GM21390 (cell line): ENCODE measurements at regions not wholly inside any gene's neighbourhood (a gene's known extent, or its start where the extent isn't known, plus 50 kb on each side); places are given as distances from the start of the nearest gene placed in this dataset.
"Not testable (repeated sequence)": the region's sequence is repeated elsewhere in the genome, so short reads cannot be mapped to it uniquely, and the experiment has no call there.

Source experiments
- ATAC-seq: cut with Tn5 transposase; IDR thresholded peaks from one replicate; pipeline ENCODE4 v1.9.1; 2021; ENCODE audit not compliant: unreplicated experiment

DNA sequence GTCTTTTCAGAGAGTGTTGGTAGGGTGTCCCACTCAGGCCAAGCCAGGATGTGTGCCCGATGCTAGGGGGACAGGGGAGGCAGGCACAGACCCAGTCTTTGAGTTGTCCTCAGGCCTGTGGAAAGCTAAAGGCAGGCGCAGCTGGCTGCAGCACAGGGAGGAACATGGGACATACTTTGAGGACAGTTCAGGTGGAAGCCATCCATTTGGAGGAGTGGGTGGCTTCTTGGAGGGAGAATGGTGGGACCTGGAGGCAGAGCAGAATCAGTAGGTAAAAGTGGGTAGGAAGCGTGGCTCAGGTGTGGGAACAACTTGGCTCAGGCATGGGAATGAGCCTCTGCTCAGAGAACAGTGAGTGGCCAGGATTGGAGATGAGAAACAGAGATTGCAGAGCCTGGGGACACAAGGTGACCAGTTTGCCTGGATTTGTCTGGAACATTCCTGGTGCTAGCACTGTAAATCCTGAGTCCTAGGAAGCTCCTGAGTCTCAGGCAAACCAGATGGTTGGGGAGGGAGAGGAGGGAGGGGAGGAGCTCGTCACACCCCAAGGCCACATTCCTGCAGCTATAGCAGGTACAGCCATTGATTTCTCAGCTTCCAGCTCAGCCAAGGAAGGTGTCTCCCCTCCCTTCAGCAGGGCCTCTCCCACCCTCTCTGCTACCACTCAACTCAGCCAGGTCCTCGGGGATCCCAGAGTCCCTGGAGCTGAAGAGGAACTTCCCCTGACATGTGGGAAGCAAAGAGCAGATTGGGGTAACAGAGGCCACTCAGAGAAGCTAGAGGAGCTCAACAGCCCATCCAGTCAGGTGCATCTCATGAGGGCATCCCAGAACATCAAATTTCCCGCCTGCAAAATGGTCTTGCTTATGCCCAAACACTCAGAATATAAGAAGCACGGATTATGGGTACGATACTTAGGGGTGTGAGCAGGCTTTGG is 65.2 kb upstream of the TINAGL1 start:
- no peak for ATAC-seq

DNA sequence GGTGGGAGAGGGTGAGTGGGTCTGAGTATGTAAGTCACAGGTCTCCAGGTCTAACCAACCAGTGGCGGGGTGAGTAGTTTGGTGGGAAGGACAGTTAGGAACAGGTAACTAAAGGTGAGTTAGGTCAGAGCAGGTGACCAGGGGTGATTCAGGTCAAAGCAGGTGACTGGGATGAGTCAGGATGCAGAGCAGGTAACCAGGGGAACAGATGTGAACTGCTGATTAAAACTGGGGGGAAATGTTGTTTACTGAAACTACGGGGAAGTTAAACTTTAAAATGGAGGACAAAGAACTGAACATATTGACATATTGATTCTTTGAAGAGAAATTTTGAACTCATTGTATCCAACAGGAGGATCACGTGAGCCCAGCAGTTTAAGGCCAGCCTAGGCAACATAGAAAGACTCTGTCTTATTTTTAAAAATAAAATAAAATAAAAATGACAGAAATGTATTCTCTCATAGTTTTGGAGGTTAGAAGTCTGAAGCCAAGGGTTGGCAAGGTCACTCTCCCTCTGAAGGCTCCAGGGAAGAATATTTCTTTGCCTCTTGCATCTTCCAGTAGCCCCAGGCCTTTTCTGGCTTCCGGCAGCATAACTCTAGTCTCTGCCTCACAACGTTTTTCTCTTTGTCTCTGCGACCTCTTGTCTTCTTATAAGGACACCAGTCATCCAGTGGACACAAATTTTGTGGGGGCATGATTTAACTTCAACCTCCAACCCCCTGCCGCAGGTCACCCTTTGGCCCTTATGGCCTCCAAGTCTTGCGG is 64.3 kb upstream of the TINAGL1 start:
- ATAC-seq: no peak

DNA sequence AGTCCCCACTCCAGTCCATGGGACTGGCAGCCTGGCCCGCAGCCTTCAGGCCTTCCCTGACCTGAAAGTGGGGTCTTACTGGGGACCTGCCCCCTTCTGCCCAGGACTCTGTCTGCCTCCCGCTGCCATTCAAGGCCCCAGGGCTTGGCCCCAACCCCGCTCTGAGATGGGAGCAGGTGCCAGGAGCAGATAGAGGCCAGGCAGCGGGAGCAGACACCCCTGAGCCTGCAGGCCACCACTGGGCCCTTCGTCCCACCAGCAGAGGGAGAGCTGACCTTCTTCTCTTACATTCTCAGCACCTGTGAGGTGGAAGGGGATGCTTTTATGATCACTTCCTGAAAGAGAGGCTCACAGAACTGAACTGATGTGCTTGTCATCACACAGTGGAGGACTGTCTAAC is 62.2 kb upstream of the TINAGL1 start:
- ATAC-seq: no peak

DNA sequence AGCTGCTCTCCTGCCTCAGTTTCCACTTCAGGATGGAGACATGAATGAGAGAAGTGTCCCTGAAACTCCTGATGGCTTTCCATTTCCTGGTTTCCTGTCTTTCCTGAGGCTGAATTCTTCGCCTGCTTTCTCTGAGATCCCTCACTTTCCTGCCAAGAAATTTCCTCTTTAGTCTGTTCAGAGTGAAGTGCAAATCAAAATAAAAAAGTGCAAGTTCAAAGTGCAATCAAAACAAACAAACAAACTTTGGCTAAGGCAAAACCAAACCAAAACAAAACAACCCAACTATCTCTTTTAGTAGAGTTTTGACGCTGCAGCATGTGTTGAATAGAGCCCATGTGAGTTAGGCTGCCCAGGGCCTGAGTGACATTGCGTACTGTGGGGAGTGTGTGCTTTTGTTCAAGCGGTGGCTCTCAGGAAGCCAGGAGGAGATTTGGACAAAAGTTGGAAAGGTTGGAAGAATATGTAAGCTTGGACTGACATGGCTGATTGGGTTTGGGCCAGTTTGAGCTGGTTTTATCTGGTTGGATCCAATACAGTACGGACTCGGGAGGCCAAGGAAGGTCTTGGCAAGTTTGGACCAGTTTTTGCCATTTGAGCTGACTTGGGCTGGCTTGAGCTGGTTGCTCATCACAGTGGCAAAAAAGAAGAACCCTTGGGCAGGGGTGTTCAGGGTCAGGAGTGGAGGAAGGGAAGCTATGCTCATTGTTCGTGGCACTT is 61.1 kb upstream of the TINAGL1 start:
- no peak for ATAC-seq

DNA sequence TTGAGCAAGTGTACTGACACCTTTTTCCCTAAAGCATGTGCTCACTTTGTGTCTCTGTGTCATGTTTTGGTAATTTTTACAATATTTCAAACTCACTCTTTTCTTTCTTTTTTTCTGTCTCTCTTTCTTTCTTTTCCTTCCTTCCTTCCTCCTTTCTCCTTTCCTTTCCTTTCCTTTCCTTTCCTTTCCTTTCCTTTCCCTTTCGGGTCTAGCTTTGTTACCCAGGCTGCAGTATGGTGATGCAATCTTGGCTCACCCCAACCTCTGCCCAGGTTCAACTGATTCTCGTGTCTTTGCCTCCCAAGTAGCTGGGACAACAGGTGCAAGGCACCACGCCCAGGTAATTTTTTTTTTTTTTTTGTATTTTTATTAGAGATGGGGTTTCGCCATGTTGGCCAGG is 60.4 kb upstream of the TINAGL1 start:
- no peak for ATAC-seq

DNA sequence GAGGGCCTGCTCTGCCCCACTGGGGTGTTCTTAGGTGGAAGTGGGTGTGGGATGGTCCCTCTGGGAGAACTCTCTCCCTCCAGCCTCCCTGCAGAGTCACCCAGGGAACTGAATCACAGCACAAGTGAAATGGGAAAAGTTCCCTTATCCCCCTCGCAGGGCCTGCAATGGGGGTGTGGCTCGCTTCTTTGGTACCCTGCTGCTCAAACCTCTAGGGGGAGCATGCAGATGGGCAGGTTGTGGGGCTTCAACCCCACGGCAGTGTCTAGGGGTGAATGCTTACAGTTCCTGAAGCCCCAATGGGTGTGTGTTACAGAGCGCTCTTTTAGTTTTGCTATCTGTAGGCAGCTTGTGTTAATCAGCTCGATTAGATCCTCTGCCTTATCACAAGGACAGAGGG is 59.0 kb upstream of the TINAGL1 start:
- ATAC-seq: no peak

DNA sequence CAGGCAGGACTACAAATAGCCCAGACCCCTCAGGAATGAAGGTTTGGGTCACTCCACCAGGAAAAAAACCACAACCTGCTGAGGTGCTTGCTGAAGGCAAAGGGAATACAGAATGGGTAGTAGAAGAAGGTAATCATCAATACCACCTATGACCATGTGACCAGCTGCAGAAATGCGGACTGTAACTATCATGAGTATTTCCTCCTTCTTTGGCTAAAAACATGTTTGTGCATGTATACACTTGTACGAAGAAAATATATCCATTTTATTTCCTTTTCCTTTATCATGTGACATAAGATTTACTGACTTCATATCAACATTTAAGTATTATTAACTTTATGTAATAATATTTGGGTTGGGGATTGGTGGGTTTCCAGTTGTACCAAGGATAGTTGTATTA is 58.3 kb upstream of the TINAGL1 start:
- not testable (repeated sequence) for ATAC-seq

DNA sequence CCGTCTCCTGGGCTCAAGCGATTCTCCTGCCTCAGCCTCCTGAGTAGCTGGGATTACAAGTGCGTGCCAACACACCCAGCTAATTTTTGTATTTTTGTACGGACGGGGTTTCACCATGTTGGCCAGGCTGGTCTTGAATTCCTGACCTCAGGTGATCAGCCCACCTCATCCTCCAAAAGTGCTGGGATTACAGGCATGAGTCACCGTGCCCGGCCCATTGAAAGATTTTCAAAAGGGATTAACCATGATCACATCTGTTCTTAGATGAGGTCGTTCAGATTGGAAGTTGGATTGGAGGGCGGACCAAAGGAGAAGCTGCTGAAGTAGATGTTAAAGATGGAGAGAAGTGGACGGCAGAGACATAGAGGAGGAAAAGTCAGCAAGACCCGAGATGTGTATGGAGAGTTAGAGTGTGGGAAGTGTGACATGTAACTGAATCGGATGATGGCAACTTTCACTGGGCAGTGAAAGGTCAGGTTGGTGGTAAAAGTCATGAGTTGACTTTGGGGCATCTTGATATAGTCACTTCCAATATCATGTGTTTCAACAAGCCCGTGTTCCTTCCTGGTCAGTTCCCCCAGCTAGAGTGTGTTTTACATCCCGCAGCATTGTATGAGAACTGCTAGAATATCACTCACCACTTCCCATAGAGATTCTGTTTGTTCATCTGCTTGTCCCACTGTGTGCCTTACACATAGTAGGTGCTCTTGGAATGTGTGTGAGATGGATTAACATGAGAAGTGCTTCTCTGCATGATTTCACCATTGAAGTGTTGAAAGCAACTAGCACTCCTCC is 54.4 kb upstream of the TINAGL1 start:
- no peak for ATAC-seq

DNA sequence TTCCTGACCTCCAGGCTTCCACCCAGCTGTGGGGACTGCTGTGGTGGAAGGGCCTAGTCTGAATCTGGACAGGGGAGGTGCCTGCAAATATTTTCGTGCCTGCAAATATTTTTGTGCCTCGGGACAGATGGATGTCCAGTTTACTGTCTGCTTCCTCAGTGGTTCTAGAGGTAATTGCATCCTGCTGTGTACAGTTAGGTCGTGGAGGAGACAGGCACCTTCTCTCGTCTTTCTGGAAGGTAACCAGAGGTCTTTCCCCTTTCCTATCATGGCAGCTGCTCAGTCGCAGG is 53.8 kb upstream of the TINAGL1 start:
- ATAC-seq: no peak

DNA sequence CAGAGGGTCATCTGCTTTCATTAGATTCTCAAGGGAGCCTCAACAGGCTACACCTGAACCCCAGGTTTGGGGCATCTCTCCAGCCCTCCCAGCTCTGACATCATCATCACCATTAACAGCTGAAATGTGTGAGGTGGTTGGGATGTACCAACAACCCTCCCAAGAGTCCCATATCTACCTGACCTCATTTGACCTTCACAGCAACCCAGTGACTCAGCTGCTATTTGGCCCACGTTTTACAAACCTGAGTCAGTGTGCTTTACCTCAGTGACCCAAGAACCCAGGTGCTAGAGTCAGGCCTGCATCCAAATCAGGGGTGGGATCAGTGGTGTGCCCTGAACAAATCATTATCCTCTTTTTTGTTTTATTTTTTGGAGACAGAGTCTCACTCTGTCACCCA is 53.3 kb upstream of the TINAGL1 start:
- no peak for ATAC-seq

DNA sequence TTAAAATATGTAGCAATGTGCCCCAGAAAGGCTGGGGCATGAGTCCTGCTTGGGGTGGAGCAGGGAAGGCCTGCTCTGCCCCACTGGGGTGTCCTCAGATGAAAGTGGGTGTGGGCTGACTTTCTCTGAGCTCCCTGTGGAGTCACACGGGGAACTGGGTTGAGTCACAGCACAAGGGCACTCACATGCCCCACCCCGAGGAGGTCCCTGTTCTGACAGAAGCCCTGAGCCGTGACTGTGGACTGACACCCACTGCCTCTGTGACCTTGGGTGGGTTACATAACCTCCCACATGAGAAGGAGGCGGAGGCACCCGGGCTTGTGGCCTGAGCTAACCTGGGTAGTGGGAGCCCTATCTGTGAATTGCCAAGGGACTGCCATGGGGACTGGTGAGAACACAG is 52.5 kb upstream of the TINAGL1 start:
- no peak for ATAC-seq

DNA sequence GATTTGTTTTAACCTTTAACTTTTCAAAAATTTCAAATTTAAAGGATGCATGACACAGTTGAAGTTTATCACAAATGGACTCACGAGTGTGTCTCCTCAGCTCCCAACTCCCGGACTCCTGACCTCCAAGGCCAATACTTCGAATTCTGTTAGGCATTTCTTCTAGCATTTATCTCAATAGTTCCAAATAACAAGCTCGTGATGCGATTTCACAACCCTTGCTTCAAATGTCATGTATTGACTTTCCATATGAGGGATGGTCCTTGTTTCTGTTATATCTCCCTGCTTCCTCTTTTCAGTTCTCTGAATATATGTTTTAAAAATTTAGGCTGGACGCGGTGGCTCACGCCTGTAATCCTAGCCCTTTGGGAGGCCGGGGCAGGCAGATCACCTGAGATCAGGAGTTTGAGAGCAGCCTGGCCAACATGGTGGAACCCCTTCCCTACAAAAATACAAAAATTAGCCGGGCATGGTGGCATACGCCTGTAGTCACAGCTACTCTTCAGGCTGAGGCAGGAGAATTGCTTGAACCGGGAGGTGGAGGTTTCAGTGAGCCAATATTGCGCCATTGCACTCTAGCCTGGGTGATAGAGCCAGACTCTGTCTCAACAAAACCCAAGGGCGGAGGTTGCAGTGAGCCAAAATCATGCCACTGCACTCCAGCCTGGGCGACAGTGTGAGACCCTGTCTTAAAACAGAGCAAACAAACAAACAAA is 52.0 kb upstream of the TINAGL1 start:
- ATAC-seq: no peak
